SIG-M5 treated with dmso at 0.1 percent for 504 hours (cell line): ENCODE measurements at regions not wholly inside any gene's neighbourhood (a gene's known extent, or its start where the extent isn't known, plus 50 kb on each side); places are given as distances from the start of the nearest gene placed in this dataset.
"Not testable (repeated sequence)": the region's sequence is repeated elsewhere in the genome, so short reads cannot be mapped to it uniquely, and the experiment has no call there.

Experiments
- DNase-seq: peaks from one replicate; lab custom pipeline; 2025; ENCODE audit not compliant: unreplicated experiment; lab: John Stamatoyannopoulos, UW

- no peak for DNase-seq
Measured at GRCh38 chr5:36462295-36463021, 143.9 kb upstream of the SLC1A3 start.

GRCh38 chr5:36475942-36476341 is 130.5 kb upstream of the SLC1A3 start:
- not testable (repeated sequence) for DNase-seq

- DNase-seq: no peak
Measured at GRCh38 chr5:36478646-36479317, 127.6 kb upstream of the SLC1A3 start.

- no peak for DNase-seq
Measured at GRCh38 chr5:36481454-36482120, 124.8 kb upstream of the SLC1A3 start.

- no peak for DNase-seq
Measured at GRCh38 chr5:36482812-36483211, 123.6 kb upstream of the SLC1A3 start.

DNA sequence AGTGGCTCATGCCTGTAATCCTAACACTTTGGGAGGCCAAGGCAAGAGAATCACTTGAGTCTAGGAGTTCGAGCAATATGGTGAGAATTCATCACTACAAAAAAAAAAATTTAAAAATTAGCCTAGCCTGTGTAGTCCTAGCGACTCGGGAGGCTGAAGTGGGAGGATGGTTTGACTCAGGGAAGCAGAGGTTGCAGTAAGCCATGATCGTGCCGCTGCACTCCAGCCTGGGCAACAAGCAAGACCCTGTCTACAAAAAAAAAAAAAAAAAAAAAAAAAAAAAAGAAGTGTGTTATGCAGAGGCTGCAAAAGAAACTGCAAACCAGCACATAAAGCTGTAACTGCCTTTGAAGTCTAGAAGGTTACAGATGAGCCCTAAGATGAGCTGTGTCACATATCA is 116.9 kb upstream of the SLC1A3 start:
- no peak for DNase-seq

- no peak for DNase-seq
Measured at GRCh38 chr5:36491856-36492255, 114.5 kb upstream of the SLC1A3 start.

GRCh38 chr5:36492984-36493654 is 113.3 kb upstream of the SLC1A3 start:
- no peak for DNase-seq

GRCh38 chr5:36494028-36494427 is 112.4 kb upstream of the SLC1A3 start:
- no peak for DNase-seq

DNA sequence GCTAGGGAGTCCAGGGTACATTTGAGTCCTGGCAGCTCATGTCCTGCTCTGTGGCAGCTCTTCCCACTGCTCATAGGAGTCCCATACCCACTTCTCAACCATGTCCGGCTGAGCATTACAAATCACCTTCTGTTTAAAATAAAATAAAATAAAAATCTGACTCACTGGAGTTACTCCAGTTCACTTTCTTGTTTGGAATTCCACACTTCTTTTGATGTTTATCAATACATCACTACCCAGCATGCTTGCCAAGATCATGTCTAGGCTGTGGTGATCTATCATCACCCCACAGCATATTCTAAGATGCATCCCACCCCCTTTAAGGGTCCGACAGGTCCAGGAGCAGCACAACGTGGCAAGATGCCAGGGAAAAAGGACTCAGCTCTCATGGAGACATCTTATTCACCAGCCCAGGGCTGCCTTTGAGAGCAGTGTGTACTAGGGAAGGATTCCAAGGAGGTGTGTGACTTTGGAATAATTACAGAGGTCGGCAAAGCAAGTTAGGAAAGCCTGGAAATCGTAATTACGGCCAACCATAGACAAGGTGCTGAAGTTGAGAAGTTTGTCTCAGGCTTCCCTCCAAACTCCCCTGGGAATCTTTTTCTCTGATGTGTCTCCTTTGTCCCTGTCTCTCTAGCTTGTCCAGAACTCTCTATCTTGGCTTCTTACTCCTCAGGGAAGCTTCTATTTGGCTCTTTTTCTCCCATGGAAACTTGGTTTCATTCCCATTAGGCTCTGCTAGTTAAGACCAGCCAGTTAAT is 111.4 kb upstream of the SLC1A3 start:
- DNase-seq: no peak

DNA sequence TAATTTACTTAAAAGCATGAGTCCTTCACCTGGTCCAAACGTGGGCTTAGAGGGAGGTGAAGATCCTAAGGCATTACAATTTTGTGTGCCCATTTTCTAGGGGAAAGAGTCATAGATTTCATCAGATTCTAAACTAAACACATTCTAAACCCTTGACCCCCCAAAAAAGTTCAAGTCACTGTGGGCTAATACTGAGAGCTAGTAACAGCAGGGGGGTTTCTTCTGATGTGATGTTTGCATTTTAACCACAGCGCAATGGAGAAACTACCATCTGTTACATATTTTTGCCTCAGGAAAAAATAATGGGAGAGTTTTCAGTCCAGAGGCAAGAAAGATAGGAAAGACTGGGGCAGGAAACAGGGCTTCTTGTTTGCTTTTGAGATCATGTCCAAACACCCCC is 110.8 kb upstream of the SLC1A3 start:
- no peak for DNase-seq

GRCh38 chr5:36496471-36496870 is 109.9 kb upstream of the SLC1A3 start:
- no peak for DNase-seq

DNA sequence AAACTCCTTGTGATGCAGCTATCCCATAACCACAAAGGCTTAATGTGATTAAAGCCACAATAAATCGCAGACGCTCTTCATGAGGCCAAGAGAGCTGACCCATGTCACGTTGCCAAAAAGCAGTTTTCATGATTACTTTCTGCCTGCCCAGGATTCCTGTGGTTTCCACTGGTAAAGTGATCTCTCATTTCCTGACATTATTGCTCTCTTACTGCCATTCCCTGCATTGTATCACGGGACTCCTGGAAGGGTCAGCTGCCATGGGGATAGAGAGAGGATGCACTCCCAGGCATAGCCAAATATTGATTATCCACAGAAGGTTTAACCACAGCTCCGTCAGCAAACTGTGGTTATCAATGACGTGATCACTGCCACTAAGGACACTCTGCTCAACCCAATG is 103.8 kb upstream of the SLC1A3 start:
- no peak for DNase-seq

DNA sequence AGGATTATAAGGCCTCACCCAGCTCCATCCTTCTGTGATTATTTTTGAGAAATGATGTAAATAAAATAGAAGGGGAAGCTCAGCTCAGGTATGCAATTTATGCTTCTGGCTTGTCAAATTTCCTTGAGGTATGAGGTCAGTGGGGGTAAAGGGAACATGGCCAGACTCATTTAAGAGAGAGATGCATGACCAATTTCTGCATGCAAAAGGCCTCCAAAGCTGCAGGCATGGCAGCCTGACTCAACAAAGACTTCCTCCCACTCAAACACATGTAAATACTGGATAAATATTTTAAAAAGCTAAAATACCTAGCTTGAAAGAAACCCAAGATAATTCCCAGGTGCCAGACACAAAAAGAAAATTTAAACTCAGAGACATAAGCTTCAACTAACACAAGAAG is 101.4 kb upstream of the SLC1A3 start:
- no peak for DNase-seq

- DNase-seq: peak; percentile 65
Measured at GRCh38 chr5:36507332-36507952, 99.0 kb upstream of the SLC1A3 start.

- not testable (repeated sequence) for DNase-seq
Measured at GRCh38 chr5:36508331-36508730, 98.1 kb upstream of the SLC1A3 start.

DNA sequence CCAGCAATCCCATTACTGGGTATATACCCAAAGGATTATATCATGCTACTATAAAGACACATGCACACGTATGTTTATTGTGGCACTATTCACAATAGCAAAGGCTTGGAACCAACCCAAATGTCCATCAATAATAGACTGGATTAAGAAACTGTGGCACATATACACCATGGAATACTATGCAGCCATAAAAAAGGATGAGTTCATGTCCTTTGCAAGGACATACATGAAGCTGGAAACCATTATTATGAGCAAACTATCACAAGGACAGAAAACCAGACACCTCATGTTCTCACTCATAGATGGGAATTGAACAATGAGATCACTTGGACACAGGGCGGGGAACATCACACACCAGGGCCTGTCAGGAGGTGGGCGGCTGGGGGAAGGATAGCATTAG is 92.8 kb upstream of the SLC1A3 start:
- DNase-seq: not testable (repeated sequence)

- no peak for DNase-seq
Measured at GRCh38 chr5:36519881-36520280, 86.5 kb upstream of the SLC1A3 start.

GRCh38 chr5:36521219-36521618 is 85.2 kb upstream of the SLC1A3 start:
- no peak for DNase-seq
